ENCODE measurements at regions not wholly inside any gene's neighbourhood (a gene's known extent, or its start where the extent isn't known, plus 50 kb on each side); places are given as distances from the start of the nearest gene placed in this dataset.
A peak's percentile ranks its signal among the peaks of the same experiment; 100 is the strongest.

- Histone ChIP-seq H3K27me3 (no peaks in the 10 kb centered on the region), H3K36me3 (no peaks in the 10 kb centered on the region), H3K4me3 (no peak overlapping the region), H3K4me1 (no peaks in the 10 kb centered on the region), H3K9me3 (no peaks in the 10 kb centered on the region), H3K27ac (no peak overlapping the region)
- intact Hi-C loops (cut with DNase I; ENCODE audit: low total_unique reads) (no loop called here), in situ Hi-C loops (cut with MboI; ENCODE audit: low sequenced_read_pairs in 4 of 4) (no loop called here)
- no peak for DNase-seq
- ATAC-seq: no peak
- TF ChIP-seq CTCF (IDR thresholded peaks at IDR 0.05 in 4 of 5, conservative IDR thresholded peaks at IDR 0.05 in 1 of 5) (no peak), POLR2A (IDR thresholded peaks at IDR 0.05) (no peak)
Measured at GRCh38 chr14:49313108-49313507, 273.1 kb downstream of the RPS29 start.

- in situ Hi-C loops (cut with MboI; ENCODE audit: low sequenced_read_pairs in 4 of 4): no loop called here
Measured at GRCh38 chr14:49310298-49310697, 275.9 kb downstream of the RPS29 start.

GRCh38 chr14:49306152-49306751 is 279.9 kb downstream of the RPS29 start:
- no peaks in the 10 kb centered on the region for H3K36me3 ChIP-seq
- intact Hi-C loops (cut with DNase I; ENCODE audit: low total_unique reads): no loop called here
- no peak overlapping the region for H3K4me3 ChIP-seq
- no peak for DNase-seq
- no peaks in the 10 kb centered on the region for H3K27me3 ChIP-seq
- no peaks in the 10 kb centered on the region for H3K4me1 ChIP-seq
- H3K9me3 ChIP-seq: no peaks in the 10 kb centered on the region
- no peak overlapping the region for H3K27ac ChIP-seq
- in situ Hi-C loops (cut with MboI; ENCODE audit: low sequenced_read_pairs in 4 of 4): no loop called here
- peak in 2 of 5 experiments; percentile 7 to 17 for TF ChIP-seq CTCF (IDR thresholded peaks at IDR 0.05 in 4 of 5, conservative IDR thresholded peaks at IDR 0.05 in 1 of 5)
- no peak for TF ChIP-seq POLR2A (IDR thresholded peaks at IDR 0.05)
- ATAC-seq: no peak

More at GRCh38 chr14:49310298-49310697, 275.9 kb downstream of the RPS29 start:
- intact Hi-C loops (cut with DNase I; ENCODE audit: low total_unique reads): no loop called here
- Histone ChIP-seq H3K27me3 (no peaks in the 10 kb centered on the region), H3K9me3 (no peaks in the 10 kb centered on the region), H3K36me3 (no peaks in the 10 kb centered on the region), H3K4me1 (no peaks in the 10 kb centered on the region), H3K4me3 (no peak overlapping the region), H3K27ac (no peak overlapping the region)
- DNase-seq: no peak
- TF ChIP-seq CTCF (IDR thresholded peaks at IDR 0.05 in 4 of 5, conservative IDR thresholded peaks at IDR 0.05 in 1 of 5) (no peak), POLR2A (IDR thresholded peaks at IDR 0.05) (no peak)
- ATAC-seq: no peak

GRCh38 chr14:49303946-49304516 is 282.1 kb downstream of the RPS29 start:
- Histone ChIP-seq H3K9me3 (no peaks in the 10 kb centered on the region), H3K36me3 (no peaks in the 10 kb centered on the region), H3K4me1 (no peaks in the 10 kb centered on the region), H3K4me3 (no peak overlapping the region), H3K27me3 (no peaks in the 10 kb centered on the region), H3K27ac (no peak overlapping the region)
- ATAC-seq (no peak), DNase-seq (no peak)
- in situ Hi-C loops (cut with MboI; ENCODE audit: low sequenced_read_pairs in 4 of 4) (no loop called here), intact Hi-C loops (cut with DNase I; ENCODE audit: low total_unique reads) (no loop called here)
- no peak for TF ChIP-seq POLR2A (IDR thresholded peaks at IDR 0.05)
- no peak for TF ChIP-seq CTCF (IDR thresholded peaks at IDR 0.05 in 4 of 5, conservative IDR thresholded peaks at IDR 0.05 in 1 of 5)

- Histone ChIP-seq H3K4me1 (no peaks in the 10 kb centered on the region), H3K27me3 (no peaks in the 10 kb centered on the region), H3K36me3 (no peaks in the 10 kb centered on the region), H3K4me3 (no peak overlapping the region), H3K27ac (no peak overlapping the region), H3K9me3 (no peaks in the 10 kb centered on the region)
- no peak for DNase-seq
- intact Hi-C loops (cut with DNase I; ENCODE audit: low total_unique reads) (no loop called here), in situ Hi-C loops (cut with MboI; ENCODE audit: low sequenced_read_pairs in 4 of 4) (no loop called here)
- no peak for ATAC-seq
- TF ChIP-seq CTCF (IDR thresholded peaks at IDR 0.05 in 4 of 5, conservative IDR thresholded peaks at IDR 0.05 in 1 of 5) (no peak), POLR2A (IDR thresholded peaks at IDR 0.05) (no peak)
Measured at GRCh38 chr14:49297102-49297501, 289.1 kb downstream of the RPS29 start.

Data from gastrocnemius medialis (tissue), 4 donors.